ENCODE measurements at regions not wholly inside any gene's neighbourhood (a gene's known extent, or its start where the extent isn't known, plus 50 kb on each side); places are given as distances from the start of the nearest gene placed in this dataset.

DNA sequence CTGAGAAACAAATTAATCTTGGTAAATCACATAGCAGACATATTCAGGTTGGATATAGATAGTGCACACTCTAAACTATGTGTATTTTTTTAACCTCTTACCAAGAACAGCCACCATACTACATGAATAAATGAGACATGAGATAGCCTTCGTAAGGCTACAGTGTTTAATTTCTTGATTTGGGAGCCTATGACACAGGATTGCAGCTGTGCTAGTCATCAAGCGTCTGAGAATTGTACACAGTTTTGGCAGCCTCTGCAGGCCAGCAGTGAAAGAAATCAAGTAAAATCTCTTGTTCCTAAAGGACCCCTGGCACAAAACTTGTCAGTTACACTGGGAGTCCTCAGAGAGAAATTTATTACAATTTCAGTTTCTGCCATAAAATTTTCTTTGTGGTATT lies 236.1 kb downstream of the C12orf50 start:
- POLR2A ChIA-PET: no interaction called here
- TF ChIP-seq POLR2A (IDR thresholded peaks at IDR 0.05; ENCODE audit: low read depth, low read length): no peak
- TF ChIP-seq, protein P1, sequence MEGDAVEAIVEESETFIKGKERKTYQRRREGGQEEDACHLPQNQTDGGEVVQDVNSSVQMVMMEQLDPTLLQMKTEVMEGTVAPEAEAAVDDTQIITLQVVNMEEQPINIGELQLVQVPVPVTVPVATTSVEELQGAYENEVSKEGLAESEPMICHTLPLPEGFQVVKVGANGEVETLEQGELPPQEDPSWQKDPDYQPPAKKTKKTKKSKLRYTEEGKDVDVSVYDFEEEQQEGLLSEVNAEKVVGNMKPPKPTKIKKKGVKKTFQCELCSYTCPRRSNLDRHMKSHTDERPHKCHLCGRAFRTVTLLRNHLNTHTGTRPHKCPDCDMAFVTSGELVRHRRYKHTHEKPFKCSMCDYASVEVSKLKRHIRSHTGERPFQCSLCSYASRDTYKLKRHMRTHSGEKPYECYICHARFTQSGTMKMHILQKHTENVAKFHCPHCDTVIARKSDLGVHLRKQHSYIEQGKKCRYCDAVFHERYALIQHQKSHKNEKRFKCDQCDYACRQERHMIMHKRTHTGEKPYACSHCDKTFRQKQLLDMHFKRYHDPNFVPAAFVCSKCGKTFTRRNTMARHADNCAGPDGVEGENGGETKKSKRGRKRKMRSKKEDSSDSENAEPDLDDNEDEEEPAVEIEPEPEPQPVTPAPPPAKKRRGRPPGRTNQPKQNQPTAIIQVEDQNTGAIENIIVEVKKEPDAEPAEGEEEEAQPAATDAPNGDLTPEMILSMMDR (IDR thresholded peaks at IDR 0.05; ENCODE audit: extremely low read depth in 1 of 2, insufficient read depth in 1 of 2, low read depth in 1 of 2, low read length in 2 of 2): no peak
- TF ChIP-seq MYC (IDR thresholded peaks at IDR 0.05; ENCODE audit: low read depth, low read length): no peak
- TF ChIP-seq FOS (IDR thresholded peaks at IDR 0.05; ENCODE audit: borderline replicate concordance, insufficient read depth, low read length): no peak
- TF ChIP-seq EZH2 (IDR thresholded peaks at IDR 0.05; ENCODE audit: borderline replicate concordance, low read depth, low read length, severe bottlenecking): no peak
- no peak overlapping the region for H3K27ac ChIP-seq (ENCODE audit: insufficient read depth, low read depth, low read length)

DNA sequence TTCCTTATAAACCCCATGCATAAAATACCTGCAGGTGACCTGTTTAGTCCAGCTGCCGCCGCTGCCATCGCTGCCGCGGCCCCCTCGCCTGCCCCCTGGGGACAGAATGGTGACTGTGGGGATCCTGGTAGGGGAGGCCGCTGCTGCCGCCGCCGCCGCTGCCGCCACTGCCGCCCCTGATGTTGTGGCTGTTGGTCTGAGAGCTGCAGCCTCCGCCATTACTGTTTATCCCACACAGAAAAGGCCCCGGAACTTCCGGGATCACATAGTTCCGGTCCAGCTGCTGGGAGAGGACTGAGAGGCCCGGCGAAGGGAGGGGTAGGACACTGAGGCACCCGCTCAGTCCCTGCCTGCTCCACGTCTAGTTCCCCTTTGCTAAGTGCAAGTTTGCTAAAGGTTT lies 244.9 kb downstream of the C12orf50 start:
- DNase-seq (ENCODE audit: low read depth, low spot score): no peak
- dilution Hi-C loops (cut with MboI; ENCODE audit: extremely low pct_ligation_motif_present, low sequenced_read_pairs) (no loop called here), intact Hi-C loops (cut with micrococcal nuclease) (no loop called here)
- Histone ChIP-seq H2AFZ (ENCODE audit: low read depth, low read length) (no peak overlapping the region), H4K20me1 (replicated peaks; ENCODE audit: control insufficient read depth, extremely low read depth, insufficient read depth, low read length) (no peaks in the 10 kb centered on the region), H3K27me3 (ENCODE audit: control insufficient read depth in 2 of 2, insufficient read depth in 2 of 2, low read length in 2 of 2) (no peaks in the 10 kb centered on the region), H3K4me3 (replicated peaks in 1 of 3; ENCODE audit: insufficient read depth in 1 of 3, low read depth in 1 of 3, low read length in 3 of 3) (no peak overlapping the region), H3K9ac (replicated peaks; ENCODE audit: extremely low read depth, insufficient read depth, low read length) (no peak overlapping the region), H3K4me2 (ENCODE audit: insufficient read depth, low read length) (no peak overlapping the region), H3K9me1 (replicated peaks; ENCODE audit: control insufficient read depth, extremely low read depth, insufficient read depth, low read length) (no peaks in the 10 kb centered on the region), H3K4me1 (ENCODE audit: control insufficient read depth, extremely low read depth, insufficient read depth, low read length) (no peaks in the 10 kb centered on the region), H3K79me2 (ENCODE audit: control insufficient read depth, insufficient read depth, low read length) (no peaks in the 10 kb centered on the region), H3K36me3 (ENCODE audit: control insufficient read depth in 2 of 2, extremely low read depth in 1 of 2, insufficient read depth in 2 of 2, low read length in 2 of 2) (no peaks in the 10 kb centered on the region), H3K9me3 (replicated peaks; ENCODE audit: control insufficient read depth, insufficient read depth, low read length) (no peaks in the 10 kb centered on the region), H3K27ac (ENCODE audit: insufficient read depth, low read depth, low read length) (no peak overlapping the region)
- BruUV-seq (replicated peaks): no TSS peak
- TF ChIP-seq POLR2AphosphoS5 (IDR thresholded peaks at IDR 0.05; ENCODE audit: insufficient read depth, low read depth, low read length): no peak
- no peak for TF ChIP-seq EZH2 (IDR thresholded peaks at IDR 0.05; ENCODE audit: borderline replicate concordance, low read depth, low read length, severe bottlenecking)
- TF ChIP-seq MYC (IDR thresholded peaks at IDR 0.05; ENCODE audit: low read depth, low read length): no peak
- TF ChIP-seq POLR2A (IDR thresholded peaks at IDR 0.05; ENCODE audit: low read depth, low read length): no peak
- TF ChIP-seq, protein P2, sequence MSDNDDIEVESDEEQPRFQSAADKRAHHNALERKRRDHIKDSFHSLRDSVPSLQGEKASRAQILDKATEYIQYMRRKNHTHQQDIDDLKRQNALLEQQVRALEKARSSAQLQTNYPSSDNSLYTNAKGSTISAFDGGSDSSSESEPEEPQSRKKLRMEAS (IDR thresholded peaks at IDR 0.05; ENCODE audit: insufficient read depth, insufficient read length): no peak
- no peak for TF ChIP-seq FOS (IDR thresholded peaks at IDR 0.05; ENCODE audit: borderline replicate concordance, insufficient read depth, low read length)
- no peak for TF ChIP-seq GATA2 (IDR thresholded peaks at IDR 0.05; ENCODE audit: insufficient read depth, insufficient read length, low read depth, low read length)
- TF ChIP-seq, protein P1 (IDR thresholded peaks at IDR 0.05; ENCODE audit: extremely low read depth in 1 of 2, insufficient read depth in 1 of 2, low read depth in 1 of 2, low read length in 2 of 2): no peak
- TF ChIP-seq JUN (IDR thresholded peaks at IDR 0.05; ENCODE audit: borderline replicate concordance, insufficient read depth, insufficient read length, low read depth): no peak
- no peak for FAIRE-seq
- ChIA-PET CTCF (no interaction called here), POLR2A (no interaction called here)

More for the DNA sequence above, 236.1 kb downstream of the C12orf50 start:
- H3K4me3 ChIP-seq (replicated peaks in 1 of 3; ENCODE audit: insufficient read depth in 1 of 3, low read depth in 1 of 3, low read length in 3 of 3): no peak overlapping the region
- intact Hi-C loops (cut with micrococcal nuclease) (no loop called here), dilution Hi-C loops (cut with MboI; ENCODE audit: extremely low pct_ligation_motif_present, low sequenced_read_pairs) (no loop called here)
- H3K4me2 ChIP-seq (ENCODE audit: insufficient read depth, low read length): no peak overlapping the region
- H3K9me3 ChIP-seq (replicated peaks; ENCODE audit: control insufficient read depth, insufficient read depth, low read length): no peaks in the 10 kb centered on the region
- H3K9ac ChIP-seq (replicated peaks; ENCODE audit: extremely low read depth, insufficient read depth, low read length): no peak overlapping the region
- no peaks in the 10 kb centered on the region for H3K36me3 ChIP-seq (ENCODE audit: control insufficient read depth in 2 of 2, extremely low read depth in 1 of 2, insufficient read depth in 2 of 2, low read length in 2 of 2)
- no peaks in the 10 kb centered on the region for H3K27me3 ChIP-seq (ENCODE audit: control insufficient read depth in 2 of 2, insufficient read depth in 2 of 2, low read length in 2 of 2)
- no peaks in the 10 kb centered on the region for H3K9me1 ChIP-seq (replicated peaks; ENCODE audit: control insufficient read depth, extremely low read depth, insufficient read depth, low read length)
- no peak for FAIRE-seq
- H4K20me1 ChIP-seq (replicated peaks; ENCODE audit: control insufficient read depth, extremely low read depth, insufficient read depth, low read length): no peaks in the 10 kb centered on the region
- CTCF ChIA-PET: no interaction called here
- no peaks in the 10 kb centered on the region for H3K79me2 ChIP-seq (ENCODE audit: control insufficient read depth, insufficient read depth, low read length)
- H2AFZ ChIP-seq (ENCODE audit: low read depth, low read length): no peak overlapping the region
- H3K4me1 ChIP-seq (ENCODE audit: control insufficient read depth, extremely low read depth, insufficient read depth, low read length): no peaks in the 10 kb centered on the region
- DNase-seq (ENCODE audit: low read depth, low spot score): no peak
- BruUV-seq (replicated peaks): no TSS peak

Data from endothelial cell of umbilical vein (primary cell).